OCI-LY3 (cell line): ENCODE measurements at regions not wholly inside any gene's neighbourhood (a gene's known extent, or its start where the extent isn't known, plus 50 kb on each side); places are given as distances from the start of the nearest gene placed in this dataset.

Experiments used
- H2AFZ ChIP-seq: fragments of 200-600, 300-600 bp; shearing (Covaris generic); 2 replicates; pipeline ENCODE4 v1.6.0; 2014; ENCODE audit warnings: antibody characterized with exemption, low read depth, low read length
- H3K27ac ChIP-seq: fragments of 200-600, 300-600 bp; sonication (generic); 2 replicates; pipeline ENCODE4 v1.5.1; 2014; ENCODE audit warnings: mild to moderate bottlenecking, low read length, moderate library complexity, mixed read lengths
- H3K27me3 ChIP-seq: fragments of 200-600, 300-600 bp; sonication (generic); 2 replicates; pipeline ENCODE4 v1.6.1; 2014; ENCODE audit warnings: low read depth, low read length, mixed read lengths
- H3K36me3 ChIP-seq: fragments of 200-600, 300-600 bp; sonication (generic); replicated peaks from 2 replicates; pipeline ENCODE3; 2014; ENCODE audit warnings: low read depth, low read length, mixed read lengths
- H3K4me1 ChIP-seq: fragments of 300-600, 200-600 bp; sonication (generic); 2 replicates; pipeline ENCODE4 v1.6.1; 2014; ENCODE audit warnings: low read length, mixed read lengths
- H3K4me2 ChIP-seq: fragments of 200-600, 300-600 bp; sonication (generic); 2 replicates; pipeline ENCODE4 v1.6.1; 2014; ENCODE audit warnings: low read length, mixed read lengths
- H3K4me3 ChIP-seq: fragments of 300-600, 200-600 bp; sonication (generic); 2 replicates; pipeline ENCODE4 v1.5.1; 2014; ENCODE audit warnings: antibody characterized with exemption, mild to moderate bottlenecking, low read length, moderate library complexity
- H3K79me2 ChIP-seq: fragments of 300-600, 200-600 bp; shearing (Covaris generic); 2 replicates; pipeline ENCODE4 v1.6.1; 2014; ENCODE audit warnings: mild to moderate bottlenecking, low read length, mixed read lengths
- H3K9ac ChIP-seq: fragments of 300-600, 200-600 bp; shearing (Covaris generic); 2 replicates; pipeline ENCODE4 v1.6.0; 2014; ENCODE audit warnings: mild to moderate bottlenecking, low read length, moderate library complexity
- H3K9me3 ChIP-seq: fragments of 200-600, 300-600 bp; shearing (Covaris generic); 2 replicates; pipeline ENCODE4 v1.6.1; 2014; ENCODE audit warnings: low read length, mixed read lengths; ENCODE audit not compliant: insufficient read depth
- H4K20me1 ChIP-seq: fragments of 200-600, 300-600 bp; sonication (generic); 2 replicates; pipeline ENCODE4 v1.6.1; 2016; ENCODE audit warnings: low read length, mixed read lengths; ENCODE audit not compliant: insufficient read depth
- CTCF ChIP-seq: fragments of 200-600, 300-600 bp; sonication (generic); IDR thresholded peaks from 2 replicates; pipeline ENCODE4 v1.5.1; 2014; ENCODE audit warnings: antibody characterized with exemption, low read length, low read depth
- EZH2phosphoT487 ChIP-seq: fragments of 200-600 bp; shearing (Covaris generic); IDR thresholded peaks from 2 replicates; pipeline ENCODE4 v1.6.1; 2018; ENCODE audit warnings: antibody characterized with exemption, mixed run types, low read depth

DNA sequence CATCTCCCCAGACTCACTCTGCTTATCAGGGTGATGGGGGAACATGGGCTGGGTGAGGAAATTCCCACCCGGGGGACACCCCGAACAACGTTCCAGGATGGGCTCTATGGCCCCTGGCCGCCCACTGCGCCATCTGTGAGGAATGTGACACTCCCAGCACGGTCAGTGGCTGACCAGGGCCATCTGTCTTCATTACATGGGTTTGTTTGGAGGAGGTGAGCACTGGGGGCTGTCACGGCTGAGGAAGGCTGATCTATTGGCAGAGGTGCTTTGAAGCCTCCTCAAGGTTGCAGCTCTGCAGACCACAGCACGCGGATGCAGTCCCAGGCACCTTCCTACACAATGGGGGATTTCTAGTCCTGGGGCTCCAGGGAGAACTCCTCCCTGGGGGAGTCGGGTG lies 214.1 kb upstream of the FOXF1 start:
- H3K36me3 ChIP-seq = no peaks in the 10 kb centered on the region
- H3K27ac ChIP-seq = no peak overlapping the region
- H3K4me3 ChIP-seq = no peak overlapping the region
- no peaks in the 10 kb centered on the region for H4K20me1 ChIP-seq
- TF ChIP-seq EZH2phosphoT487 (no peak), CTCF (no peak)
- H3K4me1 ChIP-seq = no peaks in the 10 kb centered on the region
- H3K4me2 ChIP-seq = no peak overlapping the region
- no peaks in the 10 kb centered on the region for H3K79me2 ChIP-seq
- peaks cover 33% of the 10 kb centered on the region for H3K27me3 ChIP-seq
- no peaks in the 10 kb centered on the region for H3K9me3 ChIP-seq
- H3K9ac ChIP-seq = no peak overlapping the region
- H2AFZ ChIP-seq = no peak overlapping the region

DNA sequence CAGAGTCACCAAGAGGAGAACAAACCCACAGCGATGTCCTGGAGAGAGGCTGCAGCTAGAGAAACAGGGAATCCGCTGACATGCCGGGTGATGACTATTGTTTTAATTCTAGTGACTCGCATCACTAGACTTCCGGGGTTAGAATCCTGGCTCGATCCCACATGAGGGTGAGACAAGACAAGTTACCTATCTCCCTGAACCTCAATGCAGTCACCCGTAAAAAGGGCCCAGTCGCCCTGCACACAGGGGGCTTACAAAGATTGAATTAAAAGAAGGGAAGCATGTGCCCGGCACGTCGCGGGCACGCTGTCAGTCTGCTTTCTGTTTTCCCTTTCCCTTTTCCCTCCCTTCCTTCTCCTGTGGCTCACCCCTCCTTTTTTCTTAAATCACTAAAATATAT lies 212.9 kb upstream of the FOXF1 start:
- H4K20me1 ChIP-seq = no peaks in the 10 kb centered on the region
- no peak overlapping the region for H2AFZ ChIP-seq
- H3K36me3 ChIP-seq = no peaks in the 10 kb centered on the region
- no peak overlapping the region for H3K27ac ChIP-seq
- no peak overlapping the region for H3K4me3 ChIP-seq
- no peaks in the 10 kb centered on the region for H3K79me2 ChIP-seq
- H3K27me3 ChIP-seq = peaks cover 25% of the 10 kb centered on the region
- no peak for TF ChIP-seq EZH2phosphoT487
- no peak for TF ChIP-seq CTCF
- no peaks in the 10 kb centered on the region for H3K9me3 ChIP-seq
- H3K9ac ChIP-seq = no peak overlapping the region
- H3K4me2 ChIP-seq = no peak overlapping the region
- no peaks in the 10 kb centered on the region for H3K4me1 ChIP-seq

- Histone ChIP-seq H3K36me3 (no peaks in the 10 kb centered on the region), H4K20me1 (no peaks in the 10 kb centered on the region), H3K4me3 (no peak overlapping the region), H3K4me2 (no peak overlapping the region), H2AFZ (no peak overlapping the region), H3K27me3 (peaks cover 22% of the 10 kb centered on the region), H3K27ac (no peak overlapping the region), H3K9me3 (no peaks in the 10 kb centered on the region), H3K4me1 (no peaks in the 10 kb centered on the region), H3K9ac (no peak overlapping the region), H3K79me2 (no peaks in the 10 kb centered on the region)
- TF ChIP-seq EZH2phosphoT487 (no peak), CTCF (no peak)
Observed at GRCh38 chr16:86297866-86298757, 212.2 kb upstream of the FOXF1 start.

DNA sequence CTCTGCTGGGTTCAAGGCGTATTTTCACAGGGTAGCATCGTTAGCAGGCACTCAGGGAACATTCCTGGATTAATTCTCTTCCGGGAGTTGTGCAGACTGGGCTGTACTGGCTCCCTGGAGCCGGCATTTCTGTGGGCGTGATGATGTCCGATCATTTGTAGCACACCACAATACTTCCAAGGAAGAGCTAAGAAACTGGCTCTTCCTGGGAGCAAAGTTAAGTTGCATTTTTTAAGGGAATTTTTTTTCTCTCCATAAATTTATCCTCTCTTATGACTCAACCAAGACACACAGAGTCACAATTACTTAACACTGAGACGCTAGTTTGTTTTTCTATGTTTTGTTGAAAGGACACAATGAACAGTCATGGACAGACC lies 211.6 kb upstream of the FOXF1 start:
- Histone ChIP-seq H3K79me2 (no peaks in the 10 kb centered on the region), H4K20me1 (no peaks in the 10 kb centered on the region), H3K9me3 (no peaks in the 10 kb centered on the region), H3K4me1 (no peaks in the 10 kb centered on the region), H3K9ac (no peak overlapping the region), H3K4me2 (no peak overlapping the region), H3K4me3 (no peak overlapping the region), H3K36me3 (no peaks in the 10 kb centered on the region), H3K27ac (no peak overlapping the region), H2AFZ (no peak overlapping the region), H3K27me3 (peaks cover 18% of the 10 kb centered on the region)
- TF ChIP-seq EZH2phosphoT487 (no peak), CTCF (no peak)
